GM23248 (cell line): ENCODE measurements at regions not wholly inside any gene's neighbourhood (a gene's known extent, or its start where the extent isn't known, plus 50 kb on each side); places are given as distances from the start of the nearest gene placed in this dataset.

Source experiments
- DNase-seq: peaks from one replicate; pipeline ENCODE4 v3.0.0-alpha.2; 2015
- H2AFZ ChIP-seq: fragments of 200-600 bp; sonication (generic); 2 replicates; pipeline ENCODE4 v1.6.1; 2016; ENCODE audit warnings: antibody characterized with exemption
- H3F3A ChIP-seq: fragments of 200-600 bp; sonication (generic); 2 replicates; pipeline ENCODE4 v1.6.1; 2016; ENCODE audit warnings: mild to moderate bottlenecking, antibody characterized with exemption, mixed run types; ENCODE audit not compliant: insufficient read depth
- H3K27ac ChIP-seq: fragments of 200-600 bp; sonication (generic); 2 replicates; pipeline ENCODE4 v1.5.1; 2016; ENCODE audit warnings: mild to moderate bottlenecking
- H3K27me3 ChIP-seq: fragments of 200-600 bp; sonication (generic); replicated peaks from 2 replicates; pipeline ENCODE4 v1.6.1; 2016; ENCODE audit warnings: mild to moderate bottlenecking; ENCODE audit not compliant: insufficient read depth
- H3K36me3 ChIP-seq: fragments of 200-600 bp; sonication (generic); 2 replicates; pipeline ENCODE4 v1.6.1; 2016; ENCODE audit warnings: low read depth, mild to moderate bottlenecking
- H3K4me1 ChIP-seq: fragments of 200-600 bp; sonication (generic); 2 replicates; pipeline ENCODE4 v1.6.1; 2016; ENCODE audit warnings: mild to moderate bottlenecking; ENCODE audit not compliant: insufficient read depth
- H3K4me2 ChIP-seq: fragments of 200-600 bp; sonication (generic); one replicate; pipeline ENCODE4 v1.6.1; 2016; ENCODE audit warnings: mild to moderate bottlenecking; ENCODE audit not compliant: unreplicated experiment
- H3K4me3 ChIP-seq: fragments of 200-600 bp; sonication (generic); 2 replicates; pipeline ENCODE4 v1.5.1; 2016; ENCODE audit warnings: mild to moderate bottlenecking
- H3K79me2 ChIP-seq: fragments of 200-600 bp; sonication (generic); 2 replicates; pipeline ENCODE4 v1.6.1; 2016; ENCODE audit warnings: mild to moderate bottlenecking; ENCODE audit not compliant: insufficient read depth
- H3K9ac ChIP-seq: fragments of 200-600 bp; sonication (generic); 2 replicates; pipeline ENCODE4 v1.6.1; 2016; ENCODE audit warnings: mild to moderate bottlenecking
- H3K9me2 ChIP-seq: fragments of 200-600 bp; sonication (generic); 2 replicates; pipeline ENCODE4 v1.6.1; 2016; ENCODE audit warnings: mixed run types, mild to moderate bottlenecking, moderate library complexity; ENCODE audit not compliant: insufficient read depth
- H3K9me3 ChIP-seq: fragments of 200-600 bp; sonication (generic); one replicate; pipeline ENCODE4 v1.6.1; 2017; ENCODE audit warnings: low read depth
- H4K20me1 ChIP-seq: fragments of 200-600 bp; sonication (generic); 2 replicates; pipeline ENCODE4 v1.6.0; 2016; ENCODE audit not compliant: insufficient read depth
- EZH2 ChIP-seq: fragments of 200-600 bp; sonication (generic); IDR thresholded peaks from 2 replicates; pipeline ENCODE4 v1.6.1; 2018; ENCODE audit warnings: antibody characterized with exemption, mild to moderate bottlenecking; ENCODE audit not compliant: insufficient read depth, poor library complexity, severe bottlenecking
- EZH2phosphoT487 ChIP-seq: fragments of 200-600 bp; sonication (generic); IDR thresholded peaks from 2 replicates; pipeline ENCODE4 v1.6.1; 2018; ENCODE audit warnings: antibody characterized with exemption, moderate library complexity, mild to moderate bottlenecking, low read depth; ENCODE audit not compliant: insufficient read depth
- WGBS, 2 experiments: methylation state at CpG; one replicate each; pipeline ENCODE4 v1.1.6; 2015 to 2017; ENCODE audit warnings: low lambda C conversion rate in 2 of 2, low coverage in 1 of 2; ENCODE audit errors: missing lambda C conversion rate in 2 of 2; 5-methylcytosine and 5-hydroxymethylcytosine counted together
- in situ Hi-C: fragments of 300-500 bp; cut with MboI; formaldehyde crosslinking; loops from 2 replicates; pipeline ENCODE4 v1.15.0; 2020

DNA sequence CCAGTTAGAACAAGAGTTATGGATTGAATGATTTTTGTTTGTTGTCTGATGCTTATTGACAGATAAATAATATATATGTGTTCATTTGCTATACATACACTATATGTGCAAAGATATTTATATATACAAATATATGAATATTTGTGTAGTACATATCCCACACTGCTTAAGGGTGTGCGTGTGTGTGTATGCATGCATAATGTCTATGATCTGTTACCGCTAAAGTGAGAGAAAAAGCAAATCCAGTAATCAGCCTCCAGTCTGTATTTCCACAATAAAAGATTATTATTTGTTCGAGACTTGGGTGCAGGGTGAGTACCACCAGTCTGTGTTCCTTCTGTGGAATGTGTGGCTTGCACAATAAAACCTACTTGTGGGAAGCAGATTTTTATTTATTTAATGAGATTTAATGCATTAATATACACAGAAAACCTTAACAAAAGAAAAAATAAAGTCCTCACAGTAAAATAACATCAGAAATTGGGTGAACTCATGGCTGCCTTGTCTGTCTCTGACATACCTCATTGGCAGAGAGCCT lies 366.0 kb upstream of the TBL1XR1 start:
- no peaks in the 10 kb centered on the region for H3K9me2 ChIP-seq
- no peak overlapping the region for H3K27ac ChIP-seq
- H3K4me3 ChIP-seq = no peak overlapping the region
- no peak overlapping the region for H3K4me2 ChIP-seq
- peak; percentile 35 for DNase-seq
- H3K4me1 ChIP-seq = 0 out of 2 replicates have a peak, but pooled peaks cover 12% of the 10 kb centered on the region
- no peaks in the 10 kb centered on the region for H3K9me3 ChIP-seq
- no peaks in the 10 kb centered on the region for H3K36me3 ChIP-seq
- H2AFZ ChIP-seq = no peak overlapping the region
- TF ChIP-seq EZH2 = no peak
- no peak for TF ChIP-seq EZH2phosphoT487
- H3F3A ChIP-seq = no peaks in the 10 kb centered on the region
- WGBS, 2 experiments = 72 to 74% methylated on average over 3 of the region's 3 CpGs
- in situ Hi-C loops = no loop called here
- no peaks in the 10 kb centered on the region for H3K79me2 ChIP-seq
- H3K9ac ChIP-seq = no peak overlapping the region
- H4K20me1 ChIP-seq = no peaks in the 10 kb centered on the region
- no peaks in the 10 kb centered on the region for H3K27me3 ChIP-seq

DNA sequence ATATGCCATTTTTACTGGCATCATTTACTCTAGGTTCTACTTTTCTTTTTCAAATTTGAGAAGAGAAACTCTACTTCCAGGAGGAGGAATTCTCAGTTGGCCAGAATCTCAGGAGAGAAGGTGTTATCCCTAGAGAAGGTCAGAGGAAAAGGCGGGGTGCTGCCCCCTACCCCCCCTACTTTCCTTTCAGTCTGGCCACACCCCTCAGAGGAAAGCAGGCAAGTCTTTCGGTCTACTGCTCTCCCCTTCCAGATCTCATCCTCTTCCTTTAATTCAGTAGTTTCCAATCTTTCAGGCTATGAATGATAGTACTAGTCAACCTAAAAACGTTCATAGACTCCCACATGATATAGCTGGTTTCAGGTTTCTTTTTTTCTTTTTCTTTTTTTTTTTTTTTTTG lies 366.5 kb upstream of the TBL1XR1 start:
- Histone ChIP-seq H3K79me2 (no peaks in the 10 kb centered on the region), H3K9me3 (no peaks in the 10 kb centered on the region), H3K27ac (no peak overlapping the region), H3K36me3 (no peaks in the 10 kb centered on the region), H4K20me1 (no peaks in the 10 kb centered on the region), H3K4me3 (no peak overlapping the region), H3K9me2 (no peaks in the 10 kb centered on the region), H2AFZ (no peak overlapping the region), H3K4me1 (0 out of 2 replicates have a peak, but pooled peaks cover 12% of the 10 kb centered on the region), H3K4me2 (no peak overlapping the region), H3K9ac (no peak overlapping the region), H3K27me3 (no peaks in the 10 kb centered on the region), H3F3A (no peaks in the 10 kb centered on the region)
- TF ChIP-seq EZH2phosphoT487 = no peak
- no peak for TF ChIP-seq EZH2
- DNase-seq = no peak
- WGBS, 2 experiments = 83 to 84% methylated on average over 3 of the region's 3 CpGs
- in situ Hi-C loops = no loop called here

DNA sequence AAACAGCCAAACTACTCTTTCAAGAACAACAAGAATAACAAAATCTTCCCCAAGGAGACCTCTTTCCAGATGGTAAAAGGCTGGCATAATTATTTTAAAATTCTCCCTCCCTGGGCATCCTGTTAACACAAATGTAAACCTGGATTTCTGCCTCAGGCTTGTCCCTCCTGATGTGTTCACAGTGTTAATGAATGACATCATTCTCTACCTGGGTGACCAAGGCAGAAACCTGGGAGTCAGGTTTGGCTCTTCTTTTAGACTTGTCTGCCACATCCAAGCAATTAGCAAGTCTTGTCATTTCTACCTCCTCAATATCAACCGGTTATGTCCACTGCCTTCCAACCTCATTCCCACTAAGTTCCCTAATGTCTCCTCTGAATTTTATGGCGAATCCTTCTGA lies 368.7 kb upstream of the TBL1XR1 start:
- H3F3A ChIP-seq = 0 out of 2 replicates have a peak, but pooled peaks cover 8% of the 10 kb centered on the region
- no peak for TF ChIP-seq EZH2phosphoT487
- no peak for TF ChIP-seq EZH2
- H3K4me1 ChIP-seq = peaks cover 24% of the 10 kb centered on the region
- no peak overlapping the region for H3K27ac ChIP-seq
- H3K79me2 ChIP-seq = no peaks in the 10 kb centered on the region
- no peaks in the 10 kb centered on the region for H3K27me3 ChIP-seq
- no peak overlapping the region for H3K9ac ChIP-seq
- H3K9me3 ChIP-seq = no peaks in the 10 kb centered on the region
- no peaks in the 10 kb centered on the region for H4K20me1 ChIP-seq
- H3K4me3 ChIP-seq = no peak overlapping the region
- H2AFZ ChIP-seq = no peak overlapping the region
- no peak overlapping the region for H3K4me2 ChIP-seq
- H3K36me3 ChIP-seq = no peaks in the 10 kb centered on the region
- H3K9me2 ChIP-seq = no peaks in the 10 kb centered on the region
- in situ Hi-C loops = no loop called here
- no peak for DNase-seq
- WGBS, 2 experiments = 92 to 96% methylated on average over 2 of the region's 2 CpGs

DNA sequence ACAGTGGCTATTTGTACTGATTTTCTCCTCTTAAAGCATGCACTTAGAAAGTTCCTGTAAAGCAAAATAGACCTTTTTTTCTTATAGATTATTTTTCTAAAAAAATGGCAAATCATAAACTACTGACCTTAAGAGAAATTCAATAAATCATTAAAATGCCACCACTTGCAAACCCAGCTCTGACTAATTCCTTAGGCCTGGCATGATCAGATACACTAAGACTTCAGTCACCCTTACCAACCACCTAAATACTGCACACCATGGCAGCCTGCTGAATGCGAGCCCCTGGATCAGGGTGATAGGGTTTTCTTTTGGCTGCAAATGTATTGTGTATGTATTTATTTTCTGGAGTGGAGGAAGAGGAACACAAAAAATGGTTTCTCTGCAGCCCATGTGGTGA lies 370.6 kb upstream of the TBL1XR1 start:
- Histone ChIP-seq H3K36me3 (no peaks in the 10 kb centered on the region), H3K4me1 (peaks cover 24% of the 10 kb centered on the region), H3F3A (0 out of 2 replicates have a peak, but pooled peaks cover 8% of the 10 kb centered on the region), H3K4me3 (no peak overlapping the region), H3K9me3 (no peaks in the 10 kb centered on the region), H3K27me3 (no peaks in the 10 kb centered on the region), H3K9me2 (no peaks in the 10 kb centered on the region), H4K20me1 (no peaks in the 10 kb centered on the region), H2AFZ (no peak overlapping the region), H3K4me2 (no peak overlapping the region), H3K79me2 (no peaks in the 10 kb centered on the region), H3K9ac (no peak overlapping the region), H3K27ac (no peak overlapping the region)
- DNase-seq = peak; percentile 52
- in situ Hi-C loops = no loop called here
- WGBS, 2 experiments = 83 to 85% methylated on average over 1 of the region's 1 CpG
- no peak for TF ChIP-seq EZH2phosphoT487
- TF ChIP-seq EZH2 = no peak

DNA sequence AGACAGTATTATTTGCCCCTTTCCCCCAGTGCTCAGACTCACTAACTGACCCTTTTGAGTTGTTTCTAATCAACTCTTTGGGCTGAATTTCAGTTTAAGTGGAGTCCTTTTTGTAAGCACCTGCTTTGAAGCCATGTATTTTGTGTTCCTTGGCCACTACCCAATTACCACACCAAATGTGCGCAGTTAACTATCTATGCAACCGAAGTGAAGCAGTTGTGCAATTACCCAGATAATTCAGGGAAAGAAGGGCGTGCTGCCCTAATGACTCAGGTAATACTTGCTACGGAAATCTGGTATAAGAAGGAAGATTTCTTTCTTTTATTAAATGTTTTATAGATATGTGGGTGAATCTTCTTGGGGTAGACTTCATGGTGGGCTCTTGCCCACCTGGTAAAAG lies 371.9 kb upstream of the TBL1XR1 start:
- peaks cover 22% of the 10 kb centered on the region for H3K4me1 ChIP-seq
- no peak overlapping the region for H2AFZ ChIP-seq
- no peak for DNase-seq
- 98 to 100% methylated on average over 4 of the region's 4 CpGs for WGBS, 2 experiments
- H3K36me3 ChIP-seq = no peaks in the 10 kb centered on the region
- H3K4me2 ChIP-seq = no peak overlapping the region
- H3K9me2 ChIP-seq = no peaks in the 10 kb centered on the region
- no peaks in the 10 kb centered on the region for H3K9me3 ChIP-seq
- no peak overlapping the region for H3K4me3 ChIP-seq
- H4K20me1 ChIP-seq = no peaks in the 10 kb centered on the region
- H3F3A ChIP-seq = 0 out of 2 replicates have a peak, but pooled peaks cover 8% of the 10 kb centered on the region
- no peaks in the 10 kb centered on the region for H3K79me2 ChIP-seq
- TF ChIP-seq EZH2 = no peak
- no peak overlapping the region for H3K9ac ChIP-seq
- H3K27me3 ChIP-seq = no peaks in the 10 kb centered on the region
- H3K27ac ChIP-seq = no peak overlapping the region
- in situ Hi-C loops = no loop called here
